T-helper 17 cell (primary cell): ENCODE measurements at regions not wholly inside any gene's neighbourhood (a gene's known extent, or its start where the extent isn't known, plus 50 kb on each side); places are given as distances from the start of the nearest gene placed in this dataset.

Experiments used
- ATAC-seq: fragments of 150-1000 bp; cut with Tn5 transposase; 2 replicates; pipeline ENCODE4 v1.10.0; 2021; ENCODE audit warnings: mild to moderate bottlenecking, moderate library complexity
- DNase-seq, 3 donors: peaks; one replicate each; pipeline versions ENCODE4 v3.0.0 to v3.0.0-alpha.2; 2020 to 2021
- H3K9me3 ChIP-seq: one replicate; pipeline ENCODE4 v1.7.0; 2013; ENCODE audit warnings: low read length, mild to moderate bottlenecking; ENCODE audit not compliant: control insufficient read depth, poor library complexity, severe bottlenecking
- H3K27ac Mint-ChIP-seq: one replicate; pipeline ENCODE4 v1.8.0; 2022; ENCODE audit warnings: mild to moderate bottlenecking, moderate library complexity, mixed read lengths
- H3K27me3 Mint-ChIP-seq: one replicate; pipeline ENCODE4 v1.8.0; 2022; ENCODE audit warnings: mixed read lengths
- H3K36me3 Mint-ChIP-seq: one replicate; pipeline ENCODE4 v1.8.0; 2022; ENCODE audit warnings: low read depth, mixed read lengths
- H3K4me1 Mint-ChIP-seq: one replicate; pipeline ENCODE4 v1.8.0; 2022; ENCODE audit warnings: mild to moderate bottlenecking, mixed read lengths
- H3K4me3 Mint-ChIP-seq: one replicate; pipeline ENCODE4 v1.8.0; 2022; ENCODE audit warnings: mild to moderate bottlenecking, moderate library complexity, mixed read lengths

GRCh38 chr9:75609401-75609800 lies 281.1 kb upstream of the PCSK5 start:
- no peak for DNase-seq
- Mint-ChIP-seq H3K4me3 (no peak overlapping the region), H3K4me1 (no peaks in the 10 kb centered on the region), H3K36me3 (no peaks in the 10 kb centered on the region), H3K27me3 (no peaks in the 10 kb centered on the region), H3K27ac (no peak overlapping the region)
- no peaks in the 10 kb centered on the region for H3K9me3 ChIP-seq
- no peak for ATAC-seq

GRCh38 chr9:75610246-75610645 lies 280.2 kb upstream of the PCSK5 start:
- ATAC-seq (no peak), DNase-seq (no peak)
- Mint-ChIP-seq H3K36me3 (no peaks in the 10 kb centered on the region), H3K27me3 (peaks cover under 1% of the 10 kb centered on the region), H3K4me3 (no peak overlapping the region), H3K27ac (no peak overlapping the region), H3K4me1 (no peaks in the 10 kb centered on the region)
- no peaks in the 10 kb centered on the region for H3K9me3 ChIP-seq

DNA sequence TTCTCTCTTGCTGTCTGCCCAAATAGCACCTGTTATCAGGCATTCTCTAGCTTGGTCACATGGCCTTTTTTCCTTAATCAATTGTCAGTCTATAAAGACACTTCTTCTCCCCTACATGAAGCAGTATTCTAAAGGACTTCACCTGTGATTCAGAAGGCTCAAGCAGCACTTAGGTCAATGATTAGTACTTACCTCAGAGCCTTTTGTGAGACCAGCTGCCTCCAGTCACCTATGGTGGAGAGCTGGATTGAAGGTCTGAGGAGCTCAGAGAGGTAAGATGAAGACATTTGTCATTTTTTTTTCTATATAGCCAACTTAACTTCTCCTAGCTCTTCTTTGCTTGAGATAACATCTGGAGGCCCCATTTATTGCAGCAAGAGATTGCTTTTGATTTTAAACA lies 278.3 kb upstream of the PCSK5 start:
- Mint-ChIP-seq H3K27ac (no peak overlapping the region), H3K4me1 (no peaks in the 10 kb centered on the region), H3K4me3 (no peak overlapping the region), H3K36me3 (no peaks in the 10 kb centered on the region), H3K27me3 (peaks cover 15% of the 10 kb centered on the region)
- H3K9me3 ChIP-seq = no peaks in the 10 kb centered on the region
- no peak for DNase-seq
- ATAC-seq = no peak

GRCh38 chr9:75612754-75613153 lies 277.7 kb upstream of the PCSK5 start:
- Mint-ChIP-seq H3K27me3 (peaks cover 15% of the 10 kb centered on the region), H3K36me3 (no peaks in the 10 kb centered on the region), H3K4me1 (no peaks in the 10 kb centered on the region), H3K27ac (no peak overlapping the region), H3K4me3 (no peak overlapping the region)
- no peaks in the 10 kb centered on the region for H3K9me3 ChIP-seq
- no peak for ATAC-seq
- no peak for DNase-seq

DNA sequence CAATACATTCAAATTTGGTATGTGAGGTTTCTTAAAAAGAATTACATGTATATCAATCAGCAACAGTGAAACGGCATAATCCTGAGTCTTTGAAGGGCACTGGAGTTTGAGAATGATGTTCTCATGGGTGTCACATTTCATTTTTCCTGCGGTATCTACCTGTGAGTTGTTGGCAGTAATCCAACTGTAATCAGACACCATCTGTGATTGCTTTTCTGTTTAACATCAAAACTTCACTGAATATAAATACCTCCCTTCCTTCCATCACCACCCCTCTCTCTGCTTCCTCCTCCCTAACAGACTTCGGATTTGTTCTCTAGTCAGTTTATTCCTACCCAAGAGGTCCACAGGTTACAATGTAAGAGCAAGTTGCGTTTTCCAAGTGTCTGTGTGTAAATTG lies 275.2 kb upstream of the PCSK5 start:
- no peaks in the 10 kb centered on the region for H3K9me3 ChIP-seq
- H3K4me3 Mint-ChIP-seq = no peak overlapping the region
- DNase-seq (no peak), ATAC-seq (no peak)
- H3K27ac Mint-ChIP-seq = no peak overlapping the region
- H3K36me3 Mint-ChIP-seq = no peaks in the 10 kb centered on the region
- H3K27me3 Mint-ChIP-seq = peaks cover 15% of the 10 kb centered on the region
- H3K4me1 Mint-ChIP-seq = no peaks in the 10 kb centered on the region

- Mint-ChIP-seq H3K27me3 (peaks cover 15% of the 10 kb centered on the region), H3K27ac (no peak overlapping the region), H3K4me3 (no peak overlapping the region), H3K36me3 (no peaks in the 10 kb centered on the region), H3K4me1 (no peaks in the 10 kb centered on the region)
- no peaks in the 10 kb centered on the region for H3K9me3 ChIP-seq
- ATAC-seq (no peak), DNase-seq (no peak)
These were observed 274.4 kb upstream of the PCSK5 start for GRCh38 chr9:75616052-75616451.

GRCh38 chr9:75616841-75617566 lies 273.5 kb upstream of the PCSK5 start:
- Mint-ChIP-seq H3K4me3 (no peak overlapping the region), H3K4me1 (no peaks in the 10 kb centered on the region), H3K27me3 (peaks cover 15% of the 10 kb centered on the region), H3K36me3 (no peaks in the 10 kb centered on the region), H3K27ac (no peak overlapping the region)
- no peak for ATAC-seq
- no peak for DNase-seq
- H3K9me3 ChIP-seq = no peaks in the 10 kb centered on the region

- no peak for ATAC-seq
- no peak for DNase-seq
- Mint-ChIP-seq H3K4me1 (no peaks in the 10 kb centered on the region), H3K36me3 (no peaks in the 10 kb centered on the region), H3K27me3 (peaks cover 19% of the 10 kb centered on the region), H3K4me3 (no peak overlapping the region), H3K27ac (no peak overlapping the region)
- H3K9me3 ChIP-seq = no peaks in the 10 kb centered on the region
These were observed 267.0 kb upstream of the PCSK5 start for GRCh38 chr9:75623462-75623861.

- DNase-seq = no peak
- H3K36me3 Mint-ChIP-seq = no peaks in the 10 kb centered on the region
- H3K9me3 ChIP-seq = no peaks in the 10 kb centered on the region
- no peaks in the 10 kb centered on the region for H3K4me1 Mint-ChIP-seq
- H3K4me3 Mint-ChIP-seq = no peak overlapping the region
- H3K27ac Mint-ChIP-seq = no peak overlapping the region
- H3K27me3 Mint-ChIP-seq = peaks cover 19% of the 10 kb centered on the region
- no peak for ATAC-seq
These were observed 265.5 kb upstream of the PCSK5 start for GRCh38 chr9:75624998-75625397.

DNA sequence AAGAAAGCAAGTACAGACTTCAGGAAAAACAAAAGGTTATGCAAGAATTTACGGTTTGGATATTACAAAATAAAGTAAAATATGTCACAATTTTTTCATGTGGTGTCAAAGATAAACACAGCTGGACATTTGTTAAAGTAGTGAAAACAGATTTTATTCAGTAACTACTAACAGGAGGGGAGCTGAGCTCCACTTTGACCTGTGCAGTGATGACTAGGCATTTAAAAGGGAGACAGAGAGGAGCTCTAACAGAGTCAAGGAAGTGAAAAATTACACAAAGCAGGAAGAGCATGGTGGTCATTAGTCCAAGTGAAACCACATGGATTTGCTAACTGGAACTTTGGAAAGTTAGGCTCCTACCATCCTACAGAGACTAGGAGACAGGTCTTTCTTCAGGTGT lies 263.6 kb upstream of the PCSK5 start:
- Mint-ChIP-seq H3K4me1 (no peaks in the 10 kb centered on the region), H3K36me3 (no peaks in the 10 kb centered on the region), H3K27me3 (peaks cover 19% of the 10 kb centered on the region), H3K27ac (no peak overlapping the region), H3K4me3 (no peak overlapping the region)
- no peak for ATAC-seq
- H3K9me3 ChIP-seq = no peaks in the 10 kb centered on the region
- no peak for DNase-seq

DNA sequence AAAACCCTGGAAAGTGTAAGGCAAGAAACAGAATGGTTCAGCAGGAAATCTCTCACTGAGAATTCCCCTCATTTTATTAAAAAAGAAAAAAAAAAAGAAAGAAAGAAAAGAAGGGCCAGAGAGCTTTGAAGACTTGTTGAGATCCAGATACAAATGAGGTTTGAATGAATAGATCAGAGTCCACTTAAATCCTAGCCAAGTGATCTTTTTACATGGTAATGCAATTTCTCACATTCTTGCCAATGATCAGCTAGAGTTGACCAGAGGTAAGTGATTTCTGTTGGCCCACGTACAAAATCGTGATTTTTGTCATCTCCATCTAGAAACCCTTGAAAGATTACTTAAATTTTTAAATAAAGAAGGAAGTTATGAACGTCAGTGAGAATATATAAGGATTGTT lies 261.5 kb upstream of the PCSK5 start:
- H3K27me3 Mint-ChIP-seq = peaks cover 11% of the 10 kb centered on the region
- H3K9me3 ChIP-seq = no peaks in the 10 kb centered on the region
- H3K36me3 Mint-ChIP-seq = no peaks in the 10 kb centered on the region
- DNase-seq = no peak
- no peak overlapping the region for H3K27ac Mint-ChIP-seq
- H3K4me1 Mint-ChIP-seq = no peaks in the 10 kb centered on the region
- no peak for ATAC-seq
- H3K4me3 Mint-ChIP-seq = no peak overlapping the region

DNA sequence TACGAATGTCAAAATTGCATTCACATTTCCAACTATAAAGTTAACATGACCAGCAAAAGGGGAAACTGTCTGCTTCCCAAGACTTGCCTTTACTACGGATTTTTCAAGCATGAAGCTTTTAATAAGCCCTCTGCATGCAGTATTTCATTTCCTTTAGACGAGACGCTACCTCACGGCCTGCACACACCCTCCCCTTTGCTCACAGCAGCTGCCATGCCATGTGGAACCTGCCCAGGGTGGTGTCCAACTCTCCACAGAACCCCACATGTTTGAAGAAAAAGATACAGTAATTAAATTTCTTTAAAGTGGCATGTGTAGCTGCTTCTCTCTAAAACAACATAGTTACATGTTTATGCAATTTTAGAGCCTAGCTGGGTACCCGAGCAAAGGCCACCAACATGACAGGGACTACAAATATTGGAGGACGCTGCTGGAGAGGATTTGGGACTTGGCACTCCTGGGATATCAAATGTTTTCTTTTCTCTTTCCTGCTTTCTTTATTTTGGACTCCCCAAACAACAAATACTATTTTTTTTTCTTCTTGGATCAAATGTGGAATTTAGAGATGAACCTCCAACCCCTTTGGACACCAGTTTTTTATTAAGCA lies 256.9 kb upstream of the PCSK5 start:
- peaks cover 5% of the 10 kb centered on the region for H3K27me3 Mint-ChIP-seq
- no peaks in the 10 kb centered on the region for H3K4me1 Mint-ChIP-seq
- no peak overlapping the region for H3K27ac Mint-ChIP-seq
- H3K36me3 Mint-ChIP-seq = no peaks in the 10 kb centered on the region
- DNase-seq (no peak), ATAC-seq (no peak)
- H3K9me3 ChIP-seq = no peaks in the 10 kb centered on the region
- no peak overlapping the region for H3K4me3 Mint-ChIP-seq

DNA sequence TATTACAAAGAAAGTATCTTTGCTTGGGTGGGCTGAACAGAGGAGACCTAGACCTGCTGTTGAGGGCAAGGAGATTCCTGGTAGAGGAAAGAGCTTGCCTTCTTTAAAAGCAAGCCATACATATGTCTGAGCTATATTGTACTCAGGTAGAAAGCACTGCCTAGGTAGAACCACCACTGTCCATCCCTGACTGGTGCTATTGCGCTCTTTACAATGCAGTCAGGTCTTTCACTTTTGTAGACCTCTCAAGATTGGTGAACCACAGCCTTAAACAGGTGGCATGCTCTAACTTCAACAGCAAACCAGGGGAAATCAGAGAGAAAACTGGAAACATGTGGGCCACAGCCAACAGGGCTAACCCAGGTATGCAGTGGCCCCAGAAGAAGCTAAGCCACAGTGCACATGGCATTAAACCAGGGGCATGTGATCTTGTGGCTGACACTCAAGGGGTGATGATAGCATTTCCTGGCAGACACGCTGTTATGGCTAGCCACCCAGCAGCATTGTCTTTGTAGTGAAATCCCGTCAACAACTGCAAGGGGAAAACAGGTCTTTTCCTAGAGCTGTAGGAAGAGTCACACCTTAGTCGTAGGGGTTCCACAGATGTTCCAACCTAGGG lies 253.9 kb upstream of the PCSK5 start:
- Mint-ChIP-seq H3K4me1 (no peaks in the 10 kb centered on the region), H3K4me3 (no peak overlapping the region), H3K27me3 (peaks cover 5% of the 10 kb centered on the region), H3K36me3 (no peaks in the 10 kb centered on the region), H3K27ac (no peak overlapping the region)
- no peak for ATAC-seq
- no peak for DNase-seq
- no peaks in the 10 kb centered on the region for H3K9me3 ChIP-seq
